ENCODE measurements at regions not wholly inside any gene's neighbourhood (a gene's known extent, or its start where the extent isn't known, plus 50 kb on each side); places are given as distances from the start of the nearest gene placed in this dataset.

GRCh38 chr6:80946402-80946801 is 806.1 kb downstream of the TENT5A start:
- no peak for TF ChIP-seq ZFX (IDR thresholded peaks at IDR 0.05; ENCODE audit: borderline replicate concordance)
- TF ChIP-seq, protein P1, sequence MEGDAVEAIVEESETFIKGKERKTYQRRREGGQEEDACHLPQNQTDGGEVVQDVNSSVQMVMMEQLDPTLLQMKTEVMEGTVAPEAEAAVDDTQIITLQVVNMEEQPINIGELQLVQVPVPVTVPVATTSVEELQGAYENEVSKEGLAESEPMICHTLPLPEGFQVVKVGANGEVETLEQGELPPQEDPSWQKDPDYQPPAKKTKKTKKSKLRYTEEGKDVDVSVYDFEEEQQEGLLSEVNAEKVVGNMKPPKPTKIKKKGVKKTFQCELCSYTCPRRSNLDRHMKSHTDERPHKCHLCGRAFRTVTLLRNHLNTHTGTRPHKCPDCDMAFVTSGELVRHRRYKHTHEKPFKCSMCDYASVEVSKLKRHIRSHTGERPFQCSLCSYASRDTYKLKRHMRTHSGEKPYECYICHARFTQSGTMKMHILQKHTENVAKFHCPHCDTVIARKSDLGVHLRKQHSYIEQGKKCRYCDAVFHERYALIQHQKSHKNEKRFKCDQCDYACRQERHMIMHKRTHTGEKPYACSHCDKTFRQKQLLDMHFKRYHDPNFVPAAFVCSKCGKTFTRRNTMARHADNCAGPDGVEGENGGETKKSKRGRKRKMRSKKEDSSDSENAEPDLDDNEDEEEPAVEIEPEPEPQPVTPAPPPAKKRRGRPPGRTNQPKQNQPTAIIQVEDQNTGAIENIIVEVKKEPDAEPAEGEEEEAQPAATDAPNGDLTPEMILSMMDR (IDR thresholded peaks at IDR 0.05) = no peak
- no peak overlapping the region for H3K27ac ChIP-seq

DNA sequence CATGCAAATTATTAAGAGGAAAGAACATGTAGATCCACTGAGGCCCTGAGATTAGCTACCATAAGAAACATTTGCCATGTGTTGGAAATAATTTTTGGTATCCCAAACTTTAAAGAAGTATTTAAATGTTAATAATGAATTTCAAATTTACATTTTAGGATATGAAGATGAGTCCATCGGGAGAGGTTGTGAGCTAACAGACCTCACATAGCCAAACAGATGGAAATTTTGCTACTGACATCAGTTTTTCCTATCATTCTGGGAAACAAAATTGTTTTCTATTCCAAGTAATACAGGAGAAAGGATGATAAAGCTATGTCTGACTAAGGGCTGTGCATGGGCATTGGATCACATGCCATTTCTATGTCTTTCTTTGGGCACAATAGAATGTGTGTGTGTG is 809.6 kb downstream of the TENT5A start:
- TF ChIP-seq ZFX (IDR thresholded peaks at IDR 0.05; ENCODE audit: borderline replicate concordance) = no peak
- TF ChIP-seq, protein P1 (IDR thresholded peaks at IDR 0.05) = no peak
- no peak overlapping the region for H3K27ac ChIP-seq

DNA sequence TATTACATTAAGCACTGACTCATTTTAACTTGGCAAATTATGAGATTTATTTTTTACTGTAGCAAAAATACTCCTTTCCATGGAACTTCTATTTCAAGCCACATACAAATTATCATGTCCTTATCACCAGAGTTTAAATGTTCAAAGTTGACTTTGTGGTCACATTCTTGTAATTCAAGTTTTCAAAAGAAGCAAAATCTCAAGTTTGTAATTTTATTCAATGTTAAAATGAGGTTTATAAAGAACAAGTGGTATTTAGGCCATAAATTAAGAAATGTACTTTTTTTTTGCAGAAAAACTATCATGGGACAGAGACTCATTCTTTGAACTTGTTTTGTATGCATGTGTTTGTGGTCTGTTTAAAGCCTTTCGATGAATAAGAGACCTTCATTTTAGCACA is 811.5 kb downstream of the TENT5A start:
- TF ChIP-seq ZFX (IDR thresholded peaks at IDR 0.05; ENCODE audit: borderline replicate concordance) = no peak
- TF ChIP-seq, protein P1 (IDR thresholded peaks at IDR 0.05) = no peak
- H3K27ac ChIP-seq = no peak overlapping the region

- TF ChIP-seq ZFX (IDR thresholded peaks at IDR 0.05; ENCODE audit: borderline replicate concordance) = no peak
- TF ChIP-seq, protein P1 (IDR thresholded peaks at IDR 0.05) = no peak
- H3K27ac ChIP-seq = no peak overlapping the region
These were observed 811.9 kb downstream of the TENT5A start for GRCh38 chr6:80940571-80940970.

GRCh38 chr6:80939898-80940297 is 812.6 kb downstream of the TENT5A start:
- H3K27ac ChIP-seq = no peak overlapping the region
- TF ChIP-seq, protein P1 (IDR thresholded peaks at IDR 0.05) = no peak
- no peak for TF ChIP-seq ZFX (IDR thresholded peaks at IDR 0.05; ENCODE audit: borderline replicate concordance)

DNA sequence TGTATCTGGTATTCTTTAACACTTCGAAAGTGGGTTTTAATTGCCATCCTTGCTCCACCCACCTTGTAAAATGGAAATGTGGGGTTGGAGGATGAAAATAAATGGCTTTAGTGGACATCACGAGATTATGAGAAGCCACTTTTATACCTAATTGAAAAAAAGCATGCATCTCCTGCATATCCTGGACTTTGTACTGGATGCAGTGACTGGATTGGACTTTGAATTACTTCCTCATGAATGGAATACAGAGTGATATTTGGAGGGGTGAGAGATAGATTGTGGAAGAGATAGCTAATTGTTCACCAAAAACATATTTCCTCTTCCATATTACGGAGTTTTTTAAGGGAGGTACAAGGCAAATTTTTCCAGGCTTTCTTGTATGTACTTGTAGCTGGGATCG is 813.0 kb downstream of the TENT5A start:
- no peak overlapping the region for H3K27ac ChIP-seq
- no peak for TF ChIP-seq ZFX (IDR thresholded peaks at IDR 0.05; ENCODE audit: borderline replicate concordance)

GRCh38 chr6:80938131-80938530 is 814.4 kb downstream of the TENT5A start:
- TF ChIP-seq, protein P1 (IDR thresholded peaks at IDR 0.05) = no peak
- TF ChIP-seq ZFX (IDR thresholded peaks at IDR 0.05; ENCODE audit: borderline replicate concordance) = no peak

DNA sequence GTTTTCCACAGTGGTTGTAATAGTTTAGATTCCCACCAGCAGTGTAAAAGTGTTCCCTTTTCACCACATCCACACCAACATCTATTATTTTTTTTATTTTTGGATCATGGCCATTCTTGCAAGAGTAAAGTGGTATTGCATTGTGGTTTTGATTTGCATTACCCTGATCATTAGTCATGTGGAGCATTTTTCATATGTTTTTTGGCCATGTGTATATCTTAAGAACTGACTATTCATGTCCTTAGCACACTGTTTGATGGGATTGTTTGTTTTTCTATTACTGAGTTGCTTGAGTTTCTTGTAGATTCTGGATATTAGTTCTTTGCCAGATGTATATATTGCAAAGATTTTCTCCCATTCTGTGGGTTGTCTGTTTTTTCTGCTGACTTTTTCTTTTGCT is 820.1 kb downstream of the TENT5A start:
- TF ChIP-seq ZFX (IDR thresholded peaks at IDR 0.05; ENCODE audit: borderline replicate concordance) = no peak
- TF ChIP-seq, protein P1 (IDR thresholded peaks at IDR 0.05) = no peak
- no peak overlapping the region for H3K27ac ChIP-seq

More at GRCh38 chr6:80938131-80938530, 814.4 kb downstream of the TENT5A start:
- H3K27ac ChIP-seq = no peak overlapping the region

Data from 22Rv1 (cell line).